HFF-Myc (cell line): ENCODE measurements at regions not wholly inside any gene's neighbourhood (a gene's known extent, or its start where the extent isn't known, plus 50 kb on each side); places are given as distances from the start of the nearest gene placed in this dataset.

Experiments used
- DNase-seq: peaks from one replicate; pipeline ENCODE4 v3.0.0-alpha.2; 2011; ENCODE audit warnings: low read depth; ENCODE audit errors: extremely low read depth
- H3K4me3 ChIP-seq: replicated peaks from 2 replicates; pipeline ENCODE4 v1.5.1; 2011; ENCODE audit warnings: low read depth, mild to moderate bottlenecking, control low read depth, low read length
- TF ChIP-seq, protein P1 (sequence below): IDR thresholded peaks from 2 replicates; pipeline ENCODE4 v1.5.1; 2012; ENCODE audit warnings: mild to moderate bottlenecking, low read depth, low read length, control low read depth; ENCODE audit errors: missing control alignments

DNA sequence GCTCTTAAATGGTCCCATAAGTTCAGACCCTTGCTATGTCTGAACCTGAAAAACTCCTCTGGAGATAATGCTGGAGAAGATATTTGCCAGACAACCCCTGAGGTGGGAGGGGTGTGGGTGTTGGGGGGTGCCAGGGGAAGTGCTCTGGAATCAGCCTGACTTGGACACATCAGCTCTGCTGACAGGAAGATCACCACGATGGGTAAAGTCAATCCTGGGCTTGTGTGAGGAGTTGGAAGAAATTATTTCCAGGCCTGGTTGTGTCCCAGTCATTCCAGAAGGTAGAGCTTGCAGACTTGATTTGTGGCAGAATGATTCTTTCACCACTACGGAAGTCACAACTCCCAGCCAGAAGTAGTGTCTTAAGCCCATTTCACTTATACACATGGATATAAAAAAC is 60.3 kb upstream of the UNC5B start:
- no peak for DNase-seq
- TF ChIP-seq, protein P1, sequence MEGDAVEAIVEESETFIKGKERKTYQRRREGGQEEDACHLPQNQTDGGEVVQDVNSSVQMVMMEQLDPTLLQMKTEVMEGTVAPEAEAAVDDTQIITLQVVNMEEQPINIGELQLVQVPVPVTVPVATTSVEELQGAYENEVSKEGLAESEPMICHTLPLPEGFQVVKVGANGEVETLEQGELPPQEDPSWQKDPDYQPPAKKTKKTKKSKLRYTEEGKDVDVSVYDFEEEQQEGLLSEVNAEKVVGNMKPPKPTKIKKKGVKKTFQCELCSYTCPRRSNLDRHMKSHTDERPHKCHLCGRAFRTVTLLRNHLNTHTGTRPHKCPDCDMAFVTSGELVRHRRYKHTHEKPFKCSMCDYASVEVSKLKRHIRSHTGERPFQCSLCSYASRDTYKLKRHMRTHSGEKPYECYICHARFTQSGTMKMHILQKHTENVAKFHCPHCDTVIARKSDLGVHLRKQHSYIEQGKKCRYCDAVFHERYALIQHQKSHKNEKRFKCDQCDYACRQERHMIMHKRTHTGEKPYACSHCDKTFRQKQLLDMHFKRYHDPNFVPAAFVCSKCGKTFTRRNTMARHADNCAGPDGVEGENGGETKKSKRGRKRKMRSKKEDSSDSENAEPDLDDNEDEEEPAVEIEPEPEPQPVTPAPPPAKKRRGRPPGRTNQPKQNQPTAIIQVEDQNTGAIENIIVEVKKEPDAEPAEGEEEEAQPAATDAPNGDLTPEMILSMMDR = no peak
- H3K4me3 ChIP-seq = no peak overlapping the region

DNA sequence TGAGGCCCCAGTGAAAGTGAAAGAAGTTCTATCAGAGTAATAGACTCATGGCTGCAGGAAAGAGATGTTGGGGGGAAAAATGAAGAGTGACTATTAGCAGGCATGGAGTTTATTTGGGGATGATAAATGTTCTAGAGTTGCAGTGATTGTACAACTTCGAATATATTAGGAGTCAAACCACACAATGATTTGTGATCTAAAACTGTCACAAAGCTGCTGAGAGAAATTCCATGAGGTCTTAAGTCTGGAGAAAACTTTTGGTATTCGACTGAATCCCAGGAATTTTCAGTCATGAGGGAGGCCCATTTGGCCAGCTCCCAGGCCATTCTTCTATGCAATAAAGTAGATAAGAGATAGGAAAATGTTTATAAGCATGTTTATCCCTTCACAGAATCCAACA is 55.9 kb upstream of the UNC5B start:
- no peak overlapping the region for H3K4me3 ChIP-seq
- TF ChIP-seq, protein P1 = no peak
- DNase-seq = no peak

DNA sequence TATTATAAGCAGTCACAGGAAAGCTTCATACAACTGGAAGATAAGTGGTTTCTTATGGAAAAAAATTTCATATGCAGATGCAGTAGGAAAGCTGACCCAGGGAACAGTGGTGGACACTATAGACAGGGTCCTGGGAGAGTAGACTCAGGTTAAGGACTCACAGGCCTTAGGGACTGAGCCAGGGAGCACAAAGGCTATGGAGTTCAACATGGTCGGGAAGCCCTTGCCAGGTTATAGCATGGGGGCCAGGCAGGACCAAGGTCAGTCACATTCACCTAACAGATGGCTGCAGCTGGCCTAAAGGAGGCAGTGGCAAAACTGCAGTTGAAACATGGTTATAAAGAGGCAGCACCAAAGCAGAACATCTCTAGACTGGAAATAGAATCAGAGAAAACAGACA is 54.9 kb upstream of the UNC5B start:
- DNase-seq = no peak
- no peak overlapping the region for H3K4me3 ChIP-seq
- TF ChIP-seq, protein P1 = no peak

DNA sequence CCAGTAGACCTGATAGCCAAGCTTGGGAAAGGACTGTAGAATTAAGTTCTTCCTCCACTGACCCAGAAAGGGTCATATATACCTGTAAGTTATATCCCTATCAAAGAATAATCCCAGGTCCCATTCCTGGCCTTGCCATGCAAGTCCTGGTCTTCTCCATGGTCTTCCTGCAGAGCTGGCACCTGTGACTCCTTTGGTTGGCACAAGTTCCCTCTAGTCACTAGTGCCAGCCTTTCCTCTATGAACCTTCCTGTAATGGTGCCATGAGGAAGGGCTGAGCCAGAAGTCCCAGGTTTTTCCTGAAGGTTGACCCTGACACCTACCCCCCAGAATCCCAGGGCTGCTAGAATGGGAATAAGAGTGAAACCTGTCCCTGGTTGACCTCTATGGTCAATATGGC is 54.1 kb upstream of the UNC5B start:
- TF ChIP-seq, protein P1 = no peak
- DNase-seq = no peak

DNA sequence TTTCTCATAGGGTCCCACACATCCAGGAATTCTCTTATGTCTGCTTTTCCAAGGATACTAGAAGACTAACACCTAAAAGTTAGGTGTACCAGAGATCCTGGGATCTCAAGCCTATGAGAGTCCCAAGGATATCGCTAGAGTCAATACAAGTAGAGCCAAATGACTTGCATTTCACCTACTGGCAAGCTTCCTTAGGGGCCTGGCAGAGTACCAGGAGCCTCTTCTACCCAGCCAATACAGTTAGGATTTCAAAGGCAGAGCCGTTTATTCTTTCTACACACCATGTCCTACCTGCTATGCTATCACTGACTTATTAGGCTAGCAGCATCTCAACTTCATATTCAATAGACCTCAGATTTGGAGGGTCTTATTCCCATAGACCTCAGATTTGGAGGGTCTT is 53.5 kb upstream of the UNC5B start:
- TF ChIP-seq, protein P1 = no peak
- no peak for DNase-seq
- H3K4me3 ChIP-seq = no peak overlapping the region

More for the DNA sequence above, 54.1 kb upstream of the UNC5B start:
- no peak overlapping the region for H3K4me3 ChIP-seq

DNA sequence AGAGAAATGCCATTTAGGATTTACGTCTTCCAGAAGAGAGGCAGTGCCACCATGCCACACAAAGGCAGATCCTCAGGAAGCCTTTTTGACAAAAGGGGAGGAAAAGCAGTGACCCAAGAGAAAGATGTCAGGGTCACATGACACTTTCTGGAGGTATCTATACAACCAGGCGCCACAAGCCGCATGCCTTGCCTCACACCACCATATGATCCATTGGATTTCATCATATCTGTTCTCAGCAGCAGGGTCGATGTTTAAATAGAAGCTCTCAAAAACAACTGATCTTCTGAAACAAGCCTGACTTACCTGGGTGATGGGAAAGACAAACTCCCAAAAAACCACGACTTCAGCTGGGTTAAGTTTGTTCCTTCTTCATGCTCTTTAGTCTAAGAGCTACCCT is 52.5 kb upstream of the UNC5B start:
- no peak overlapping the region for H3K4me3 ChIP-seq
- no peak for DNase-seq
- TF ChIP-seq, protein P1 = no peak

DNA sequence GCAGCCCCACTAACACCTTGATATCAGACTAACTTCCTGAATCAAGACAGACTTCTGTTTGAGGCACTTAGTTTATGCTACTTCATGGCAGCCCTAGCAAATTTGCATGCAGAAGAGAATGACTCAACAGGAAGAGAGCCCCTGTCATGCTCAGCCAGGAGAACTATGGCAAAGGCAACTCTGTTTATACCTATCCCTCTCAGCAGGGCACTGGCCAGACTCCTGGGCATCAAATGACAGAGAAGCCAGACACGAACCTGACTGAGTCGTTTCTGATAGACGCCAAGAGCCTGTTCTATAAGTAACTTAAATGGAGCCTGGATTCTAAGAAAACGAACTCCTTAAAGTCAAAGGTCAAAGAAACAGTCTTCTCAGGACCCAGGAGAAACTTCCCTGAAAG is 50.9 kb upstream of the UNC5B start:
- TF ChIP-seq, protein P1 = no peak
- H3K4me3 ChIP-seq = no peak overlapping the region
- DNase-seq = no peak
